PFSK-1 (cell line): ENCODE measurements at regions not wholly inside any gene's neighbourhood (a gene's known extent, or its start where the extent isn't known, plus 50 kb on each side); places are given as distances from the start of the nearest gene placed in this dataset.

Experiments used
- FOXP2 ChIP-seq: optimal IDR thresholded peaks from 2 replicates; pipeline ENCODE3; 2011; ENCODE audit warnings: borderline replicate concordance, control low read depth, inconsistent platforms; ENCODE audit not compliant: insufficient read depth; ENCODE audit errors: extremely low read length, extremely low read depth
- POLR2AphosphoS5 ChIP-seq: IDR thresholded peaks from 2 replicates; pipeline ENCODE4 v1.6.1; 2012; ENCODE audit warnings: low read depth, mild to moderate bottlenecking, control low read depth, low read length, moderate library complexity
- REST ChIP-seq, 2 experiments: IDR thresholded peaks; 2 replicates each; pipeline versions ENCODE4 v1.6.1 to v1.8.0; 2011 to 2012; ENCODE audit warnings: low read depth in 2 of 2, low read length in 2 of 2, control low read depth in 1 of 2, inconsistent platforms in 1 of 2, mild to moderate bottlenecking in 1 of 2, moderate library complexity in 1 of 2; ENCODE audit not compliant: insufficient read depth in 1 of 2
- SIN3A ChIP-seq: IDR thresholded peaks from 2 replicates; pipeline ENCODE4 v1.6.1; 2012; ENCODE audit warnings: mild to moderate bottlenecking, low read length, moderate library complexity, borderline replicate concordance; ENCODE audit not compliant: insufficient read depth
- TAF1 ChIP-seq: IDR thresholded peaks from 2 replicates; pipeline ENCODE4 v1.6.1; 2012; ENCODE audit warnings: low read length, control low read depth, borderline replicate concordance; ENCODE audit not compliant: insufficient read depth

DNA sequence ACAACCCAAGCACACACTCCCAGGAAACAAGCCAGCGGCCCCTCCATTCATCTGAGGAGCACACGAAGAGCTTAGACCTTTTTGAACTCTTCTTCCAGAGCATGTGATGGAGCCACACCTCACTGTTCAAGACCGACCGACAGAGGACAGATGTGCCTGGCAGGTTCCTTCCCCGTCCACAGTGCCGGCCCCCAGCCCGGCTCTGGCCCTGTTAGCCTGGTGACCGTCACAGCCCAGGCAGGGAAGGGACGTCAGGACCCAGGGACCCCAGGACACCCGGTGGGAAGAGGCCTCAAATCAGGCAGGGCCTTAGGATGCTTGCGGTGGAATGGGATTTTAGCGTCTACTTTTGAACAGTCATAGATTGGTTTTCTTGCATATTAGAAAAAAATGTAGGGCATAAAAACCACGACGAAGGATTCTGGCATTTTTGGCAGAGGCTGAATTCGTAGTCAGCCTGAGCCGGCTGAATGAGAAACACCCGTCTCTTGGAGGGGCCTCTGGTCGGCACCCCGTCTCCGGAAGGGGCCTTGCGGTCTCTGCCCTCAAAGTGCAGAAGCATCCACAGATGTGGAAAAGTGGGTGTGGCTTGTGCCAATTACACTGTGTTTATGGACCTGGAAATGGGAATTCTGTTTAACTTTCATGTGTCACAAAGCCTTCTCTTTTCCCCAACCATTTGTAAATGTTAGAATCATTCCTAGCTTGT, 79.3 kb downstream of the SIK1 start:
- TF ChIP-seq REST (IDR thresholded peaks at IDR 0.05; ENCODE audit: insufficient read depth in 1 of 2, low read depth in 2 of 2, low read length in 2 of 2) (no peak), SIN3A (no peak), TAF1 (no peak), POLR2AphosphoS5 (no peak), FOXP2 (no peak)

GRCh38 chr21:43346551-43346950, 80.4 kb downstream of the SIK1 start:
- TF ChIP-seq POLR2AphosphoS5: no peak
- no peak for TF ChIP-seq FOXP2

- TF ChIP-seq SIN3A (no peak), TAF1 (no peak), REST (IDR thresholded peaks at IDR 0.05; ENCODE audit: insufficient read depth in 1 of 2, low read depth in 2 of 2, low read length in 2 of 2) (no peak), FOXP2 (no peak), POLR2AphosphoS5 (no peak)
Observed at GRCh38 chr21:43345746-43346409, 81.1 kb downstream of the SIK1 start.

DNA sequence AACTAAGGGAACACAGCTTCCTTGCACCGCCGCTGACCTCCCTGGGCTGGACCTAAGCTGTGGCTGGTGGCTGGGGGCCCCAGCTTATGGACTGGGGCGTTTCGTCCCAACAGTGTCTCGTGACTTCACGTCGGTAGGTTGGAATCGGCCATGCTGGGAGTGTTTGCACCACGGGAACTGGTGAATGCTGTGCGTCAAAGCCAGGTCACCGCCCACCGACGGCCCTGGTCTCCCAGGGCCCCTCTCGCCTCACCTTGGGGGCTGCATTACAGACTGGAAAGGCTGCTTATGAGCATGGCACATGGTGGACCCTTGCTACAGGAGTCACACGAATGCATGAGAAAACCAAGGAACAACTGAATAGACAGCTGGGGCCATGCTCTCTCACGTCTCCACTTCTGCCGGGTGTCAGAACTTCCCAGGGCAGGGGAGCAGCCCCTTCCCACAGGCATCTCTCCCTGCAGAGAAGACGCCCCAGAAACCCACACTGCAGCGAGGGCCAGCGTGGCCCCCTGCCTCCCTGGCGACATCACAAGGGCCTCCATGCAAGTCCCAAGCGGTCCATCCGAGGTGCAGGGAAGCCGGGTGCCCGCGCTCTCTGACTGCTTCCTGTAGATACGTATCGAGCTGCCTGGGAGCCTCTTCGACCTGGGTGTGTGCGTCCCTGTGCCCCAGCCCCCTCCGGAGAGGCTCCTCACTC, 81.7 kb downstream of the SIK1 start:
- TF ChIP-seq SIN3A (no peak), FOXP2 (no peak), TAF1 (no peak), REST (IDR thresholded peaks at IDR 0.05; ENCODE audit: insufficient read depth in 1 of 2, low read depth in 2 of 2, low read length in 2 of 2) (no peak), POLR2AphosphoS5 (no peak)

GRCh38 chr21:43343992-43344886, 82.7 kb downstream of the SIK1 start:
- TF ChIP-seq SIN3A (no peak), POLR2AphosphoS5 (no peak), FOXP2 (no peak), TAF1 (no peak), REST (IDR thresholded peaks at IDR 0.05; ENCODE audit: insufficient read depth in 1 of 2, low read depth in 2 of 2, low read length in 2 of 2) (no peak)
